Natural killer cell (primary cell): ENCODE measurements at regions not wholly inside any gene's neighbourhood (a gene's known extent, or its start where the extent isn't known, plus 50 kb on each side); places are given as distances from the start of the nearest gene placed in this dataset.
A peak's percentile ranks its signal among the peaks of the same experiment; 100 is the strongest.

Experiments used
- ATAC-seq, 3 donors: fragments of 150-1000 bp in 2 of 3; fragments of 200-7000 bp in 1 of 3; cut with Tn5 transposase; 1 replicate in 1 of 3; 2 replicates in 2 of 3; pipeline ENCODE4 v1.10.0; 2021; ENCODE audit warnings: mild to moderate bottlenecking in 2 of 3, moderate library complexity in 2 of 3
- DNase-seq, 2 donors: peaks; one replicate each; pipeline versions ENCODE4 v3.0.0 to v3.0.0-alpha.2; 2013 to 2021; ENCODE audit warnings: mixed read lengths in 1 of 2
- H3K27ac ChIP-seq: one replicate; pipeline ENCODE4 v1.5.1; 2013; ENCODE audit warnings: mild to moderate bottlenecking, low read length
- H3K27me3 ChIP-seq: one replicate; pipeline ENCODE4 v1.6.1; 2013; ENCODE audit warnings: low read length; ENCODE audit not compliant: control insufficient read depth, insufficient read depth
- H3K36me3 ChIP-seq: one replicate; pipeline ENCODE4 v1.6.1; 2013; ENCODE audit warnings: low read length; ENCODE audit not compliant: control insufficient read depth, insufficient read depth
- H3K4me1 ChIP-seq: one replicate; pipeline ENCODE4 v1.6.1; 2013; ENCODE audit warnings: low read length; ENCODE audit not compliant: control insufficient read depth, insufficient read depth
- H3K4me3 ChIP-seq: one replicate; pipeline ENCODE4 v1.5.1; 2013; ENCODE audit warnings: low read length
- H3K9me3 ChIP-seq: one replicate; pipeline ENCODE4 v1.6.1; 2013; ENCODE audit warnings: low read length; ENCODE audit not compliant: control insufficient read depth, insufficient read depth
- H3K27ac Mint-ChIP-seq, 2 donors: one replicate each; pipeline ENCODE4 v1.8.0; 2022; ENCODE audit warnings: mild to moderate bottlenecking in 2 of 2, mixed read lengths in 2 of 2, moderate library complexity in 1 of 2
- H3K27me3 Mint-ChIP-seq, 2 donors: one replicate each; pipeline ENCODE4 v1.8.0; 2022; ENCODE audit warnings: low read depth in 2 of 2, mixed read lengths in 2 of 2
- H3K36me3 Mint-ChIP-seq: one replicate; pipeline ENCODE4 v1.8.0; 2022; ENCODE audit warnings: mixed read lengths
- H3K4me1 Mint-ChIP-seq, 2 donors: one replicate each; pipeline ENCODE4 v1.8.0; 2022; ENCODE audit warnings: mixed read lengths in 2 of 2
- H3K4me3 Mint-ChIP-seq: one replicate; pipeline ENCODE4 v1.8.0; 2022; ENCODE audit warnings: mild to moderate bottlenecking, moderate library complexity, mixed read lengths
- H3K9me3 Mint-ChIP-seq, 2 donors: one replicate each; pipeline ENCODE4 v1.8.0; 2022; ENCODE audit warnings: mixed read lengths in 2 of 2
- CTCF ChIP-seq: fragments of 200-600 bp; IDR thresholded peaks from one replicate; pipeline ENCODE4 v1.8.0; 2022; ENCODE audit warnings: antibody characterized with exemption
- WGBS: methylation state at CpG from one replicate; pipeline ENCODE4 v1.1.7; 2013; ENCODE audit warnings: missing lambda C conversion rate; ENCODE audit not compliant: insufficient coverage; 5-methylcytosine and 5-hydroxymethylcytosine counted together
- intact Hi-C: fragments of 100-400 bp; cut with micrococcal nuclease; formaldehyde crosslinking; loops from one replicate; pipeline ENCODE4 v1.14.2; 2022

GRCh38 chr18:22335731-22336198 is 82.0 kb downstream of the CTAGE1 start:
- ATAC-seq (no peak), DNase-seq (no peak)
- no peak overlapping the region for H3K27ac Mint-ChIP-seq
- H3K27me3 Mint-ChIP-seq: no peaks in the 10 kb centered on the region
- no peaks in the 10 kb centered on the region for H3K9me3 ChIP-seq
- TF ChIP-seq CTCF: no peak
- H3K4me3 Mint-ChIP-seq: no peak overlapping the region
- 86% methylated on average over 15 of the region's 15 CpGs for WGBS
- no peaks in the 10 kb centered on the region for H3K36me3 ChIP-seq
- peaks cover 40% of the 10 kb centered on the region for H3K4me1 ChIP-seq
- no peaks in the 10 kb centered on the region for H3K9me3 Mint-ChIP-seq
- peaks cover 38 to 59% of the 10 kb centered on the region in 2 donors for H3K4me1 Mint-ChIP-seq
- no peaks in the 10 kb centered on the region for H3K36me3 Mint-ChIP-seq
- H3K27ac ChIP-seq: no peak overlapping the region
- intact Hi-C loops: no loop called here
- no peaks in the 10 kb centered on the region for H3K27me3 ChIP-seq
- H3K4me3 ChIP-seq: no peak overlapping the region

GRCh38 chr18:22334567-22334966 is 83.1 kb downstream of the CTAGE1 start:
- H3K4me1 Mint-ChIP-seq: peaks cover 38 to 49% of the 10 kb centered on the region in 2 donors
- Histone ChIP-seq H3K4me3 (no peak overlapping the region), H3K9me3 (no peaks in the 10 kb centered on the region), H3K27me3 (no peaks in the 10 kb centered on the region), H3K27ac (no peak overlapping the region), H3K4me1 (peaks cover 29% of the 10 kb centered on the region), H3K36me3 (no peaks in the 10 kb centered on the region)
- H3K4me3 Mint-ChIP-seq: no peak overlapping the region
- no peak for TF ChIP-seq CTCF
- 88% methylated on average over 5 of the region's 5 CpGs for WGBS
- ATAC-seq (no peak), DNase-seq (no peak)
- H3K36me3 Mint-ChIP-seq: no peaks in the 10 kb centered on the region
- no peaks in the 10 kb centered on the region for H3K27me3 Mint-ChIP-seq
- no peaks in the 10 kb centered on the region for H3K9me3 Mint-ChIP-seq
- intact Hi-C loops: no loop called here
- H3K27ac Mint-ChIP-seq: no peak overlapping the region

- peaks cover 0 to 2% of the 10 kb centered on the region in 2 donors for H3K9me3 Mint-ChIP-seq
- H3K27ac Mint-ChIP-seq: no peak overlapping the region
- DNase-seq (peak in 1 of 2 donors; percentile 26), ATAC-seq (peak; percentile 48 to 78 (median 69))
- WGBS: 74% methylated on average over 5 of the region's 5 CpGs
- H3K4me1 ChIP-seq: peaks cover 13% of the 10 kb centered on the region
- no peak overlapping the region for H3K4me3 ChIP-seq
- no peaks in the 10 kb centered on the region for H3K36me3 ChIP-seq
- H3K27me3 ChIP-seq: no peaks in the 10 kb centered on the region
- peaks cover 25 to 37% of the 10 kb centered on the region in 2 donors for H3K4me1 Mint-ChIP-seq
- no peaks in the 10 kb centered on the region for H3K36me3 Mint-ChIP-seq
- no peaks in the 10 kb centered on the region for H3K27me3 Mint-ChIP-seq
- H3K4me3 Mint-ChIP-seq: no peak overlapping the region
- H3K9me3 ChIP-seq: no peaks in the 10 kb centered on the region
- H3K27ac ChIP-seq: no peak overlapping the region
- no peak for TF ChIP-seq CTCF
- intact Hi-C loops: no loop called here
Measured at GRCh38 chr18:22332590-22332989, 85.1 kb downstream of the CTAGE1 start.

- H3K27ac Mint-ChIP-seq: no peak overlapping the region
- H3K36me3 ChIP-seq: no peaks in the 10 kb centered on the region
- no peaks in the 10 kb centered on the region for H3K9me3 ChIP-seq
- no peak for DNase-seq
- H3K27me3 Mint-ChIP-seq: no peaks in the 10 kb centered on the region
- peaks cover 1% of the 10 kb centered on the region for H3K4me1 ChIP-seq
- no peak for TF ChIP-seq CTCF
- H3K27ac ChIP-seq: no peak overlapping the region
- H3K27me3 ChIP-seq: no peaks in the 10 kb centered on the region
- intact Hi-C loops: no loop called here
- WGBS: 90% methylated on average over 5 of the region's 5 CpGs
- peaks cover 12 to 37% of the 10 kb centered on the region in 2 donors for H3K4me1 Mint-ChIP-seq
- no peak overlapping the region for H3K4me3 Mint-ChIP-seq
- peaks cover 0 to 2% of the 10 kb centered on the region in 2 donors for H3K9me3 Mint-ChIP-seq
- H3K4me3 ChIP-seq: no peak overlapping the region
- no peaks in the 10 kb centered on the region for H3K36me3 Mint-ChIP-seq
- ATAC-seq: no peak
Measured at GRCh38 chr18:22330508-22330907, 87.2 kb downstream of the CTAGE1 start.
